ENCODE measurements at regions not wholly inside any gene's neighbourhood (a gene's known extent, or its start where the extent isn't known, plus 50 kb on each side); places are given as distances from the start of the nearest gene placed in this dataset.

DNA sequence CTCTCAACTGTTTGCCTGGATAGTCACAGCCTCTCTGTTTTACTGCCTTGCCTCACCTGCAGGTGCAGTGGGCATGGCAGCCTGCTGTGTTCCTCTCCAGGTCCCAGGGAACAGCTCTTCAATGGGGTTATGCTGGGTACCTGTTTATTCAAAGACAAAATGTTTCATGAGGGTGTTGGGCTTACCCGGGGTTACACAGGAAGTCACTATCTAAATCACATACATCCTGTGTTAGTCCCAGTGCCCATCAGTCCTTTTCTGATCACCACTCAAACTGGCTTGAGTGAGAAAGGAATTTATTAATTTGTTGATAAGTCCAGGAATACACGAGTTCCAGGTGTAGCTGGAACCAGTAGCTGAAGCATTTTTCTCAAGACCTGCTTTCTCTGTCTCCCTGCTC is 1503.6 kb upstream of the TMEM132C start:
- Histone ChIP-seq H3K27ac (ENCODE audit: insufficient read depth, low read depth, low read length) (no peak overlapping the region), H3K4me2 (ENCODE audit: insufficient read depth, low read length) (no peak overlapping the region), H3K4me1 (ENCODE audit: control insufficient read depth, extremely low read depth, insufficient read depth, low read length) (no peaks in the 10 kb centered on the region), H3K9me1 (replicated peaks; ENCODE audit: control insufficient read depth, extremely low read depth, insufficient read depth, low read length) (no peaks in the 10 kb centered on the region), H4K20me1 (replicated peaks; ENCODE audit: control insufficient read depth, extremely low read depth, insufficient read depth, low read length) (no peaks in the 10 kb centered on the region), H2AFZ (ENCODE audit: low read depth, low read length) (no peak overlapping the region), H3K27me3 (ENCODE audit: control insufficient read depth in 2 of 2, insufficient read depth in 2 of 2, low read length in 2 of 2) (no peaks in the 10 kb centered on the region), H3K4me3 (replicated peaks in 1 of 3; ENCODE audit: insufficient read depth in 1 of 3, low read depth in 1 of 3, low read length in 3 of 3) (no peak overlapping the region), H3K36me3 (ENCODE audit: control insufficient read depth in 2 of 2, extremely low read depth in 1 of 2, insufficient read depth in 2 of 2, low read length in 2 of 2) (no peaks in the 10 kb centered on the region), H3K9ac (replicated peaks; ENCODE audit: extremely low read depth, insufficient read depth, low read length) (no peak overlapping the region), H3K79me2 (ENCODE audit: control insufficient read depth, insufficient read depth, low read length) (no peaks in the 10 kb centered on the region), H3K9me3 (replicated peaks; ENCODE audit: control insufficient read depth, insufficient read depth, low read length) (peaks cover 4% of the 10 kb centered on the region)
- DNase-seq (ENCODE audit: low read depth, low spot score) = no peak
- no peak for FAIRE-seq
- no peak for TF ChIP-seq POLR2A (IDR thresholded peaks at IDR 0.05; ENCODE audit: low read depth, low read length)
- no TSS peak for BruUV-seq (replicated peaks)
- CTCF ChIA-PET = no interaction called here
- intact Hi-C loops (cut with micrococcal nuclease) = no loop called here
- dilution Hi-C loops (cut with MboI; ENCODE audit: extremely low pct_ligation_motif_present, low sequenced_read_pairs) = no loop called here
- POLR2A ChIA-PET = no interaction called here

GRCh38 chr12:126767334-126767733 is 1499.6 kb upstream of the TMEM132C start:
- Histone ChIP-seq H3K36me3 (ENCODE audit: control insufficient read depth in 2 of 2, extremely low read depth in 1 of 2, insufficient read depth in 2 of 2, low read length in 2 of 2) (no peaks in the 10 kb centered on the region), H4K20me1 (replicated peaks; ENCODE audit: control insufficient read depth, extremely low read depth, insufficient read depth, low read length) (no peaks in the 10 kb centered on the region), H3K27me3 (ENCODE audit: control insufficient read depth in 2 of 2, insufficient read depth in 2 of 2, low read length in 2 of 2) (no peaks in the 10 kb centered on the region), H3K9ac (replicated peaks; ENCODE audit: extremely low read depth, insufficient read depth, low read length) (no peak overlapping the region), H3K4me2 (ENCODE audit: insufficient read depth, low read length) (no peak overlapping the region), H2AFZ (ENCODE audit: low read depth, low read length) (no peak overlapping the region), H3K4me3 (replicated peaks in 1 of 3; ENCODE audit: insufficient read depth in 1 of 3, low read depth in 1 of 3, low read length in 3 of 3) (no peak overlapping the region), H3K9me1 (replicated peaks; ENCODE audit: control insufficient read depth, extremely low read depth, insufficient read depth, low read length) (no peaks in the 10 kb centered on the region), H3K9me3 (replicated peaks; ENCODE audit: control insufficient read depth, insufficient read depth, low read length) (peaks cover 2% of the 10 kb centered on the region), H3K27ac (ENCODE audit: insufficient read depth, low read depth, low read length) (no peak overlapping the region), H3K79me2 (ENCODE audit: control insufficient read depth, insufficient read depth, low read length) (no peaks in the 10 kb centered on the region), H3K4me1 (ENCODE audit: control insufficient read depth, extremely low read depth, insufficient read depth, low read length) (no peaks in the 10 kb centered on the region)
- intact Hi-C loops (cut with micrococcal nuclease) = no loop called here
- BruUV-seq (replicated peaks) = no TSS peak
- FAIRE-seq = no peak
- no peak for DNase-seq (ENCODE audit: low read depth, low spot score)
- TF ChIP-seq MYC (IDR thresholded peaks at IDR 0.05; ENCODE audit: low read depth, low read length) (no peak), MAX (IDR thresholded peaks at IDR 0.05; ENCODE audit: insufficient read depth, insufficient read length) (no peak), FOS (IDR thresholded peaks at IDR 0.05; ENCODE audit: borderline replicate concordance, insufficient read depth, low read length) (no peak), EZH2 (IDR thresholded peaks at IDR 0.05; ENCODE audit: borderline replicate concordance, low read depth, low read length, severe bottlenecking) (no peak), JUN (IDR thresholded peaks at IDR 0.05; ENCODE audit: borderline replicate concordance, insufficient read depth, insufficient read length, low read depth) (no peak), POLR2A (IDR thresholded peaks at IDR 0.05; ENCODE audit: low read depth, low read length) (no peak), POLR2AphosphoS5 (IDR thresholded peaks at IDR 0.05; ENCODE audit: insufficient read depth, low read depth, low read length) (no peak), GATA2 (IDR thresholded peaks at IDR 0.05; ENCODE audit: insufficient read depth, insufficient read length, low read depth, low read length) (no peak)
- TF ChIP-seq, protein P1, sequence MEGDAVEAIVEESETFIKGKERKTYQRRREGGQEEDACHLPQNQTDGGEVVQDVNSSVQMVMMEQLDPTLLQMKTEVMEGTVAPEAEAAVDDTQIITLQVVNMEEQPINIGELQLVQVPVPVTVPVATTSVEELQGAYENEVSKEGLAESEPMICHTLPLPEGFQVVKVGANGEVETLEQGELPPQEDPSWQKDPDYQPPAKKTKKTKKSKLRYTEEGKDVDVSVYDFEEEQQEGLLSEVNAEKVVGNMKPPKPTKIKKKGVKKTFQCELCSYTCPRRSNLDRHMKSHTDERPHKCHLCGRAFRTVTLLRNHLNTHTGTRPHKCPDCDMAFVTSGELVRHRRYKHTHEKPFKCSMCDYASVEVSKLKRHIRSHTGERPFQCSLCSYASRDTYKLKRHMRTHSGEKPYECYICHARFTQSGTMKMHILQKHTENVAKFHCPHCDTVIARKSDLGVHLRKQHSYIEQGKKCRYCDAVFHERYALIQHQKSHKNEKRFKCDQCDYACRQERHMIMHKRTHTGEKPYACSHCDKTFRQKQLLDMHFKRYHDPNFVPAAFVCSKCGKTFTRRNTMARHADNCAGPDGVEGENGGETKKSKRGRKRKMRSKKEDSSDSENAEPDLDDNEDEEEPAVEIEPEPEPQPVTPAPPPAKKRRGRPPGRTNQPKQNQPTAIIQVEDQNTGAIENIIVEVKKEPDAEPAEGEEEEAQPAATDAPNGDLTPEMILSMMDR (IDR thresholded peaks at IDR 0.05; ENCODE audit: extremely low read depth in 1 of 2, insufficient read depth in 1 of 2, low read depth in 1 of 2, low read length in 2 of 2) = no peak
- ChIA-PET CTCF (no interaction called here), POLR2A (no interaction called here)
- dilution Hi-C loops (cut with MboI; ENCODE audit: extremely low pct_ligation_motif_present, low sequenced_read_pairs) = no loop called here

All from endothelial cell of umbilical vein (primary cell).